ENCODE measurements at regions not wholly inside any gene's neighbourhood (a gene's known extent, or its start where the extent isn't known, plus 50 kb on each side); places are given as distances from the start of the nearest gene placed in this dataset.

- Histone ChIP-seq H3K4me3 (no peak overlapping the region), H3K27ac (no peak overlapping the region)
- DNase-seq (ENCODE audit: low spot score) = no peak
- TF ChIP-seq CTCF (IDR thresholded peaks at IDR 0.05) = no peak
Measured at GRCh38 chr11:105203569-105204240, 64.1 kb upstream of the CARD18 start.

GRCh38 chr11:105202844-105203548 lies 63.4 kb upstream of the CARD18 start:
- DNase-seq (ENCODE audit: low spot score) = no peak
- Histone ChIP-seq H3K4me3 (no peak overlapping the region), H3K27ac (no peak overlapping the region)
- TF ChIP-seq CTCF (IDR thresholded peaks at IDR 0.05) = no peak

GRCh38 chr11:105202422-105202821 lies 62.9 kb upstream of the CARD18 start:
- no peak for DNase-seq (ENCODE audit: low spot score)
- H3K4me3 ChIP-seq = no peak overlapping the region
- no peak for TF ChIP-seq CTCF (IDR thresholded peaks at IDR 0.05)
- no peak overlapping the region for H3K27ac ChIP-seq

- no peak overlapping the region for H3K27ac ChIP-seq
- H3K4me3 ChIP-seq = no peak overlapping the region
- DNase-seq (ENCODE audit: low spot score) = no peak
- TF ChIP-seq CTCF (IDR thresholded peaks at IDR 0.05) = no peak
Measured at GRCh38 chr11:105201166-105201565, 61.6 kb upstream of the CARD18 start.

GRCh38 chr11:105197071-105197815 lies 57.7 kb upstream of the CARD18 start:
- H3K4me3 ChIP-seq = no peak overlapping the region
- no peak for DNase-seq (ENCODE audit: low spot score)
- no peak overlapping the region for H3K27ac ChIP-seq
- TF ChIP-seq CTCF (IDR thresholded peaks at IDR 0.05) = no peak

GRCh38 chr11:105193260-105193659 lies 53.7 kb upstream of the CARD18 start:
- no peak for TF ChIP-seq CTCF (IDR thresholded peaks at IDR 0.05)
- no peak overlapping the region for H3K27ac ChIP-seq
- no peak for DNase-seq (ENCODE audit: low spot score)
- H3K4me3 ChIP-seq = no peak overlapping the region
